ENCODE measurements at regions not wholly inside any gene's neighbourhood (a gene's known extent, or its start where the extent isn't known, plus 50 kb on each side); places are given as distances from the start of the nearest gene placed in this dataset.

GRCh38 chr15:93759629-93760028 lies 471.7 kb upstream of the MCTP2 start:
- TF ChIP-seq, protein P1, sequence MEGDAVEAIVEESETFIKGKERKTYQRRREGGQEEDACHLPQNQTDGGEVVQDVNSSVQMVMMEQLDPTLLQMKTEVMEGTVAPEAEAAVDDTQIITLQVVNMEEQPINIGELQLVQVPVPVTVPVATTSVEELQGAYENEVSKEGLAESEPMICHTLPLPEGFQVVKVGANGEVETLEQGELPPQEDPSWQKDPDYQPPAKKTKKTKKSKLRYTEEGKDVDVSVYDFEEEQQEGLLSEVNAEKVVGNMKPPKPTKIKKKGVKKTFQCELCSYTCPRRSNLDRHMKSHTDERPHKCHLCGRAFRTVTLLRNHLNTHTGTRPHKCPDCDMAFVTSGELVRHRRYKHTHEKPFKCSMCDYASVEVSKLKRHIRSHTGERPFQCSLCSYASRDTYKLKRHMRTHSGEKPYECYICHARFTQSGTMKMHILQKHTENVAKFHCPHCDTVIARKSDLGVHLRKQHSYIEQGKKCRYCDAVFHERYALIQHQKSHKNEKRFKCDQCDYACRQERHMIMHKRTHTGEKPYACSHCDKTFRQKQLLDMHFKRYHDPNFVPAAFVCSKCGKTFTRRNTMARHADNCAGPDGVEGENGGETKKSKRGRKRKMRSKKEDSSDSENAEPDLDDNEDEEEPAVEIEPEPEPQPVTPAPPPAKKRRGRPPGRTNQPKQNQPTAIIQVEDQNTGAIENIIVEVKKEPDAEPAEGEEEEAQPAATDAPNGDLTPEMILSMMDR (conservative IDR thresholded peaks at IDR 0.05; ENCODE audit: low read length), result no peak
- no peak for TF ChIP-seq EZH2phosphoT487 (IDR thresholded peaks at IDR 0.05; ENCODE audit: borderline replicate concordance)

All from Loucy (cell line).